Body of pancreas (tissue), 4 donors: ENCODE measurements at regions not wholly inside any gene's neighbourhood (a gene's known extent, or its start where the extent isn't known, plus 50 kb on each side); places are given as distances from the start of the nearest gene placed in this dataset.
"Not testable (repeated sequence)": the region's sequence is repeated elsewhere in the genome, so short reads cannot be mapped to it uniquely, and the experiment has no call there.

Experiments used
- ATAC-seq: fragments of 150-250 bp; one replicate; pipeline ENCODE4 v1.9.1; 2016
- DNase-seq, 4 donors: peaks; one replicate each; pipeline ENCODE4 v3.0.0-alpha.2; 2019
- H3K27ac ChIP-seq, 4 donors: fragments of 200-600 bp; sonication (generic); 1 replicate in 3 of 4; 2 replicates in 1 of 4; pipeline versions ENCODE4 v1.5.1 to v1.6.1; 2016 to 2019; ENCODE audit warnings: mild to moderate bottlenecking in 1 of 4, mixed read lengths in 1 of 4, moderate library complexity in 1 of 4
- H3K27me3 ChIP-seq, 2 donors: fragments of 200-600 bp; sonication (generic); one replicate each; pipeline ENCODE4 v1.6.0; 2016; ENCODE audit warnings: mild to moderate bottlenecking in 1 of 2
- H3K36me3 ChIP-seq, 2 donors: fragments of 200-600 bp; sonication (generic); replicated peaks in 1 of 2; 2 replicates each; pipeline ENCODE4 v1.5.1; 2016; ENCODE audit warnings: low read depth in 2 of 2; ENCODE audit not compliant: insufficient read depth in 1 of 2
- H3K4me1 ChIP-seq: fragments of 200-600 bp; sonication (generic); one replicate; pipeline ENCODE4 v1.6.0; 2016
- H3K4me3 ChIP-seq, 2 donors: fragments of 200-600 bp; sonication (generic); 1 replicate in 1 of 2; 2 replicates in 1 of 2; pipeline ENCODE4 v1.5.1; 2016 to 2019
- H3K9me3 ChIP-seq, 3 donors: fragments of 200-600 bp; sonication (generic); 1 replicate in 2 of 3; 2 replicates in 1 of 3; pipeline ENCODE4 v1.5.1; 2016
- POLR2A ChIP-seq, 3 donors: fragments of 450-650 bp; IDR thresholded peaks; one replicate each; pipeline ENCODE4 v1.6.1; 2016; ENCODE audit warnings: antibody characterized with exemption in 3 of 3, mild to moderate bottlenecking in 2 of 3
- WGBS, 2 donors: methylation state at CpG; one replicate each; pipeline ENCODE4 v1.1.5; 2017; 5-methylcytosine and 5-hydroxymethylcytosine counted together
- intact Hi-C: fragments of 100-400 bp; cut with DNase I; formaldehyde crosslinking; loops from one replicate; pipeline ENCODE4 v1.15.1; 2023
- TF ChIP-seq, protein P1 (sequence below), 7 experiments: fragments of 450-650 bp in 4 of 7; fragments of 200-600 bp in 3 of 7; sonication (generic) in 3 of 7; IDR thresholded peaks; one replicate each; pipeline ENCODE4 v1.5.1; 2016 to 2019; ENCODE audit warnings: antibody characterized with exemption in 7 of 7

DNA sequence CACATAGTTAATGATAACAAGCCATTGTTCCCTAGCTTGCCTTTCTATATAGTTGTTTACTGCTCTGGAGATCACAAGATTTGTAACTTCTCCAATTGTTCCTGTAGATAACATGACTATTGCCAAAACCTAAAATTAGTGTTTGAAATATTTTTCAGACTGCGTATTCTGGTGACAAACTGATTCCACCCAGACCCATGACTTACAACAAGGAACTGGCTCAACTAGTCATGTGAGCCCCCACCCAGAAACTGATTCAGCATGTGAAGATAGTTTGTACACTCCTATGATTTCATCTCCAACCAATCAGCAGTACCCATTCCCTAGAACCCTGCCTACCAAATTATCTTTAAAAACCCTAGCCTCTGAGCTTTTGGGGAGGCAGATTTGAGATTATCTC, 131.4 kb upstream of the BCL9 start:
- WGBS, 2 donors: 89 to 94% methylated on average over 1 of the region's 1 CpG
- no peak overlapping the region for H3K4me3 ChIP-seq
- ATAC-seq (no peak), DNase-seq (no peak)
- intact Hi-C loops: no loop called here
- no peaks in the 10 kb centered on the region for H3K4me1 ChIP-seq
- no peak overlapping the region for H3K27ac ChIP-seq
- H3K36me3 ChIP-seq: no peaks in the 10 kb centered on the region
- TF ChIP-seq, protein P1, sequence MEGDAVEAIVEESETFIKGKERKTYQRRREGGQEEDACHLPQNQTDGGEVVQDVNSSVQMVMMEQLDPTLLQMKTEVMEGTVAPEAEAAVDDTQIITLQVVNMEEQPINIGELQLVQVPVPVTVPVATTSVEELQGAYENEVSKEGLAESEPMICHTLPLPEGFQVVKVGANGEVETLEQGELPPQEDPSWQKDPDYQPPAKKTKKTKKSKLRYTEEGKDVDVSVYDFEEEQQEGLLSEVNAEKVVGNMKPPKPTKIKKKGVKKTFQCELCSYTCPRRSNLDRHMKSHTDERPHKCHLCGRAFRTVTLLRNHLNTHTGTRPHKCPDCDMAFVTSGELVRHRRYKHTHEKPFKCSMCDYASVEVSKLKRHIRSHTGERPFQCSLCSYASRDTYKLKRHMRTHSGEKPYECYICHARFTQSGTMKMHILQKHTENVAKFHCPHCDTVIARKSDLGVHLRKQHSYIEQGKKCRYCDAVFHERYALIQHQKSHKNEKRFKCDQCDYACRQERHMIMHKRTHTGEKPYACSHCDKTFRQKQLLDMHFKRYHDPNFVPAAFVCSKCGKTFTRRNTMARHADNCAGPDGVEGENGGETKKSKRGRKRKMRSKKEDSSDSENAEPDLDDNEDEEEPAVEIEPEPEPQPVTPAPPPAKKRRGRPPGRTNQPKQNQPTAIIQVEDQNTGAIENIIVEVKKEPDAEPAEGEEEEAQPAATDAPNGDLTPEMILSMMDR (IDR thresholded peaks at IDR 0.05): no peak
- TF ChIP-seq POLR2A (IDR thresholded peaks at IDR 0.05): no peak
- H3K27me3 ChIP-seq: no peaks in the 10 kb centered on the region
- no peaks in the 10 kb centered on the region for H3K9me3 ChIP-seq

DNA sequence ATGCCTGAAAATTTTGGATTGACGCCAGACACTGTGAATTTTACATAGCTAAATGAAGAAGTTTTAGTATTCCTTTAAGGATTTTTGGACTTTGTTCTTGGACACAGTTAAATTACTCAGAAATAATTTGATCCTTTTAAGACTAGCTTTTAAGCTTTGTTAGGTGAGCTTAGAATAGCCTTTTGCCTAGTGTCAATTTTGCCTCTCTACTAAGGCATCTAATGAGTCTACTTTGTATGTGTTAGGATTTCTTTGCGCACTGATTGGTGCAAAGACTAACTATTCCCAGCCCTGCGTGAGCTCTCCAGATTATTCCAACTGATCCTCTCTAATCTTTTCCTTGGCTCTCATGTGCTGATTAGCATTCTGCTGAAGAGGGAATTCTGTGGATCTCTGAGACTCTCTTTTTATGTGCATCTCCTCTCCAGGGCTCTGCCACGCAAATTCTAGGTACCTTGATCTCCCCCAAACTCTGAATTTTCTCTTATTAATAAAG, 128.1 kb upstream of the BCL9 start:
- H3K27me3 ChIP-seq: no peaks in the 10 kb centered on the region
- H3K27ac ChIP-seq: no peak overlapping the region
- DNase-seq: no peak
- H3K36me3 ChIP-seq: no peaks in the 10 kb centered on the region
- no peak for ATAC-seq
- intact Hi-C loops: no loop called here
- no peaks in the 10 kb centered on the region for H3K4me1 ChIP-seq
- 67 to 80% methylated on average over 4 of the region's 4 CpGs for WGBS, 2 donors
- TF ChIP-seq POLR2A (IDR thresholded peaks at IDR 0.05): no peak
- TF ChIP-seq, protein P1 (IDR thresholded peaks at IDR 0.05): no peak
- no peaks in the 10 kb centered on the region for H3K9me3 ChIP-seq
- H3K4me3 ChIP-seq: no peak overlapping the region

DNA sequence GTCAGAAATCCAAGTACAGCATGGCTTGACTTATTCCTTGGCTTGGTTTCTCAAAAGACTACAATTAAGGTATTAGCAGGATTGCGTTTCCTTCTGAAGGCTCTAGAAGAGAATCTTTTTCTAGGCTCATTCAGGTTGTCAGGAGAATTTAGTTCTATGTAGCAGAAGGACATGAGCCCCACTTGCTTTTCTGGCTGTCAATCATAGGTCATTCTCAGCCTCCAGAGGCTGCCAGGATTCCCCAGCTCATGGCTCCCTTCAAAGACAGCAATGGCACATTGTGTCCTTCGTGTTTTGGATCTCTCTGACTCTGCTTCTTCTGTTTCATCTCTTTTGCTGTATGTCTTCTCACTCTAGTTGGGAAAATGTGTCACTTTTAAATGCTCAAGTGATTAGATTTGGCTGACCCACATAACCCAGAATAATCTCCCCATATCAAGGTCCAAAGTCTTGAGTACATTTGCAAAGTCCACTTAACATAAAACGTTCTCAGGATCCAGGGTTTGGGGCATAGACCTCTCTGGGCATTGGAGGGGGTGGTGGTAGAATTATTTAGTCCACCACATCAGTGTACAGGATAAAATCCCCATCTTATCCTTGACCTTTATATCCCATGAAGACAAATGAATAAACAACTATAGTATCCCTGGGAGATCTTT, 126.7 kb upstream of the BCL9 start:
- 44 to 47% methylated on average over 3 of the region's 3 CpGs for WGBS, 2 donors
- ATAC-seq: no peak
- intact Hi-C loops: no loop called here

DNA sequence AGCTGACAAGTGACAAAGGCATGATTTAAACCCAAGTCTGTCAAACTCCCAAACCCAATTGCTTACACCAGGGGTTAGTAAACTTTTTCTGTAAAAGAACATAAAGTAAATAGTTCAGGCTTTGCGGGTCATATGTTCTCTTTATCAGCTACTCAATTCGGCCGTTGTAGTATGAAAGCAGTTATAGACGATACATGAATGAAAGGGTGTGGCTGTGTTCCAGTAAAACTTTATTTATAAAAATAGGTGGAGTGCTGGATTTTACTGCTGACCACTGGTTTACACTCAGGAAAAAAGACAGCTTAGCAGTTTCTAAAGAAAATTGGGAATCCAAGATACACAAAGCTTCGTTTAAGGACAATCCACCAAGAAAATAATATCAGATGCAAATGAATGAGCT, 124.3 kb upstream of the BCL9 start:
- no peaks in the 10 kb centered on the region for H3K27me3 ChIP-seq
- DNase-seq (no peak), ATAC-seq (no peak)
- H3K27ac ChIP-seq: no peak overlapping the region
- intact Hi-C loops: no loop called here
- TF ChIP-seq POLR2A (IDR thresholded peaks at IDR 0.05): no peak
- TF ChIP-seq, protein P1 (IDR thresholded peaks at IDR 0.05): no peak
- H3K9me3 ChIP-seq: no peaks in the 10 kb centered on the region
- 26 to 30% methylated on average over 5 of the region's 5 CpGs for WGBS, 2 donors
- H3K36me3 ChIP-seq: no peaks in the 10 kb centered on the region
- no peak overlapping the region for H3K4me3 ChIP-seq
- no peaks in the 10 kb centered on the region for H3K4me1 ChIP-seq

More for the DNA sequence above, 126.7 kb upstream of the BCL9 start:
- DNase-seq: no peak
- Histone ChIP-seq H3K4me1 (no peaks in the 10 kb centered on the region), H3K9me3 (no peaks in the 10 kb centered on the region), H3K36me3 (no peaks in the 10 kb centered on the region), H3K27ac (no peak overlapping the region), H3K4me3 (no peak overlapping the region), H3K27me3 (no peaks in the 10 kb centered on the region)
- TF ChIP-seq POLR2A (IDR thresholded peaks at IDR 0.05): no peak
- TF ChIP-seq, protein P1 (IDR thresholded peaks at IDR 0.05): no peak

DNA sequence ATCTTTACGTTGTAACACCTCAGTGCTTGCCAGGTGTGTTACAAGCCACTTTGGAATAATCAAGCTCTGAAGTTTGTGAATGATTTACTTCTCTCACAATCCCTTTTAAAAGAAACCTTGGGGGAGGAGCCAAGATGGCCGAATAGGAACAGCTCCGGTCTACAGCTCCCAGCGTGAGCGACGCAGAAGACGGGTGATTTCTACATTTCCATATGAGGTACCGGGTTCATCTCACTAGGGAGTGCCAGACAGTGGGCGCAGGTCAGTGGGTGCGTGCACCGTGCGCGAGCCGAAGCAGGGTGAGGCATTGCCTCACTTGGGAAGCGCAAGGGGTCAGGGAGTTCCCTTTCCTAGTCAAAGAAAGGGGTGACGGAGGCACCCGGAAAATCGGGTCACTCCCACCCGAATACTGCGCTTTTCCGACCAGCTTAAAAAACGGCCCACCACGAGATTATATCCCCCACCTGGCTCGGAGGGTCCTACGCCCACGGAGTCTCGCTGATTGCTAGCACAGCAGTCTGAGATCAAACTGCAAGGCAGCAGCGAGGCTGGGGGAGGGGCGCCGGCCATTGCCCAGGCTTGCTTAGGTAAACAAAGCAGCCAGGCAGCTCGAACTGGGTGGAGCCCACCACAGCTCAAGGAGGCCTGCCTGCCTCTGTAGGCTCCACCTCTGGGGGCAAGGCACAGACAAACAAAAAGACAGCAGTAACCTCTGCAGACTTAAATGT, 118.0 kb upstream of the BCL9 start:
- H3K27ac ChIP-seq, H3K4me3 ChIP-seq, intact Hi-C loops, H3K36me3 ChIP-seq, H3K9me3 ChIP-seq, H3K4me1 ChIP-seq, H3K27me3 ChIP-seq, ATAC-seq, DNase-seq: not testable (repeated sequence)
- WGBS, 2 donors: 67 to 70% methylated on average over 19 to 31 of the region's 31 CpGs
